SU-DHL-6 (cell line): ENCODE measurements at regions not wholly inside any gene's neighbourhood (a gene's known extent, or its start where the extent isn't known, plus 50 kb on each side); places are given as distances from the start of the nearest gene placed in this dataset.

Experiments
- H2AFZ ChIP-seq: fragments of 200-600 bp; sonication (generic); 2 replicates; pipeline ENCODE4 v1.6.1; 2014; ENCODE audit warnings: low read depth, mild to moderate bottlenecking, moderate library complexity, mixed read lengths, antibody characterized with exemption, low read length; ENCODE audit not compliant: severe bottlenecking
- H3F3A ChIP-seq: fragments of 200-600 bp; shearing (Covaris generic); 2 replicates; pipeline ENCODE4 v1.6.0; 2016; ENCODE audit warnings: antibody characterized with exemption, mild to moderate bottlenecking; ENCODE audit not compliant: insufficient read depth
- H3K27ac ChIP-seq: fragments of 200-600 bp; sonication (generic); 2 replicates; pipeline ENCODE4 v1.5.1; 2016; ENCODE audit warnings: low read depth, mild to moderate bottlenecking, low read length, moderate library complexity, mixed read lengths
- H3K27me3 ChIP-seq: fragments of 200-600 bp; sonication (generic), shearing (Covaris generic); 2 replicates; pipeline ENCODE4 v1.6.0; 2014; ENCODE audit warnings: mild to moderate bottlenecking, low read length
- H3K36me3 ChIP-seq: fragments of 200-600 bp; sonication (generic); 2 replicates; pipeline ENCODE4 v1.6.1; 2014; ENCODE audit warnings: mild to moderate bottlenecking, low read length, mixed read lengths
- H3K4me2 ChIP-seq: fragments of 300-600, 200-600 bp; shearing (Covaris generic), sonication (generic); 2 replicates; pipeline ENCODE4 v1.6.0; 2014; ENCODE audit warnings: low read length, low read depth, mild to moderate bottlenecking; ENCODE audit not compliant: poor library complexity, severe bottlenecking
- H3K4me3 ChIP-seq: fragments of 200-600 bp; sonication (generic); 2 replicates; pipeline ENCODE4 v1.5.1; 2014; ENCODE audit warnings: antibody characterized with exemption, low read length, mild to moderate bottlenecking, mixed read lengths; ENCODE audit not compliant: insufficient read depth, poor library complexity, severe bottlenecking
- H3K79me2 ChIP-seq: fragments of 200-600 bp; sonication (generic); 2 replicates; pipeline ENCODE4 v1.6.1; 2014; ENCODE audit warnings: mild to moderate bottlenecking, low read length, moderate library complexity; ENCODE audit not compliant: insufficient read depth
- H3K9ac ChIP-seq: fragments of 200-600 bp; sonication (generic); 2 replicates; pipeline ENCODE4 v1.7.0; 2014; ENCODE audit warnings: mild to moderate bottlenecking, low read length
- H3K9me2 ChIP-seq: fragments of 200-600 bp; sonication (generic); replicated peaks from 2 replicates; pipeline ENCODE4 v1.6.1; 2014; ENCODE audit warnings: low read length; ENCODE audit not compliant: insufficient read depth
- H3K9me3 ChIP-seq: fragments of 200-600 bp; sonication (generic); 2 replicates; pipeline ENCODE4 v1.6.1; 2014; ENCODE audit warnings: low read length, mixed read lengths; ENCODE audit not compliant: insufficient read depth
- H4K20me1 ChIP-seq: fragments of 200-600 bp; sonication (generic); 2 replicates; pipeline ENCODE4 v1.6.1; 2014; ENCODE audit warnings: low read depth, mild to moderate bottlenecking, antibody characterized with exemption, low read length, moderate library complexity, mixed read lengths
- CTCF ChIP-seq: fragments of 200-600 bp; sonication (generic); IDR thresholded peaks from one replicate; pipeline ENCODE4 v1.5.1; 2017; ENCODE audit warnings: antibody characterized with exemption, mild to moderate bottlenecking, low read length, moderate library complexity; ENCODE audit not compliant: insufficient read depth, poor library complexity, severe bottlenecking
- EZH2phosphoT487 ChIP-seq: fragments of 200-600 bp; sonication (generic), shearing (Covaris generic); conservative IDR thresholded peaks from 2 replicates; pipeline ENCODE4 v1.6.1; 2018; ENCODE audit warnings: mild to moderate bottlenecking, antibody characterized with exemption, low read length, moderate library complexity, mixed read lengths

- H3K9ac ChIP-seq: no peak overlapping the region
- H3K4me3 ChIP-seq: no peak overlapping the region
- H3K4me2 ChIP-seq: no peak overlapping the region
- no peak overlapping the region for H2AFZ ChIP-seq
- no peaks in the 10 kb centered on the region for H4K20me1 ChIP-seq
- H3K27me3 ChIP-seq: no peaks in the 10 kb centered on the region
- H3K27ac ChIP-seq: no peak overlapping the region
- no peaks in the 10 kb centered on the region for H3F3A ChIP-seq
- no peaks in the 10 kb centered on the region for H3K36me3 ChIP-seq
- H3K9me3 ChIP-seq: no peaks in the 10 kb centered on the region
- H3K9me2 ChIP-seq: no peaks in the 10 kb centered on the region
- TF ChIP-seq EZH2phosphoT487 (no peak), CTCF (no peak)
- no peaks in the 10 kb centered on the region for H3K79me2 ChIP-seq
These were observed 894.3 kb downstream of the EFNB2 start for GRCh38 chr13:105641121-105641520.

GRCh38 chr13:105638426-105638825, 897.0 kb downstream of the EFNB2 start:
- H3K27ac ChIP-seq: no peak overlapping the region
- H3K4me3 ChIP-seq: no peak overlapping the region
- H3K4me2 ChIP-seq: no peak overlapping the region
- no peaks in the 10 kb centered on the region for H3K9me3 ChIP-seq
- no peaks in the 10 kb centered on the region for H3K36me3 ChIP-seq
- no peaks in the 10 kb centered on the region for H4K20me1 ChIP-seq
- H3K9ac ChIP-seq: no peak overlapping the region
- no peaks in the 10 kb centered on the region for H3K27me3 ChIP-seq
- H3F3A ChIP-seq: no peaks in the 10 kb centered on the region
- H2AFZ ChIP-seq: no peak overlapping the region
- TF ChIP-seq CTCF: no peak
- TF ChIP-seq EZH2phosphoT487: no peak
- no peaks in the 10 kb centered on the region for H3K79me2 ChIP-seq
- H3K9me2 ChIP-seq: no peaks in the 10 kb centered on the region

GRCh38 chr13:105634059-105634458, 901.4 kb downstream of the EFNB2 start:
- TF ChIP-seq CTCF: no peak
- no peak for TF ChIP-seq EZH2phosphoT487
- H3K4me3 ChIP-seq: no peak overlapping the region
- no peaks in the 10 kb centered on the region for H3K9me2 ChIP-seq
- H3K79me2 ChIP-seq: no peaks in the 10 kb centered on the region
- H3K4me2 ChIP-seq: no peak overlapping the region
- no peak overlapping the region for H2AFZ ChIP-seq
- H3K9me3 ChIP-seq: no peaks in the 10 kb centered on the region
- H3K9ac ChIP-seq: no peak overlapping the region
- no peaks in the 10 kb centered on the region for H4K20me1 ChIP-seq
- H3K27ac ChIP-seq: no peak overlapping the region
- H3K36me3 ChIP-seq: no peaks in the 10 kb centered on the region
- H3F3A ChIP-seq: no peaks in the 10 kb centered on the region
- no peaks in the 10 kb centered on the region for H3K27me3 ChIP-seq

GRCh38 chr13:105630431-105630830, 905.0 kb downstream of the EFNB2 start:
- TF ChIP-seq CTCF: no peak
- no peak for TF ChIP-seq EZH2phosphoT487
- Histone ChIP-seq H3K4me3 (no peak overlapping the region), H2AFZ (no peak overlapping the region), H3K9me2 (no peaks in the 10 kb centered on the region), H3F3A (no peaks in the 10 kb centered on the region), H3K9ac (no peak overlapping the region), H3K79me2 (no peaks in the 10 kb centered on the region), H3K36me3 (no peaks in the 10 kb centered on the region), H3K9me3 (no peaks in the 10 kb centered on the region), H3K27ac (no peak overlapping the region), H3K4me2 (no peak overlapping the region), H4K20me1 (no peaks in the 10 kb centered on the region), H3K27me3 (no peaks in the 10 kb centered on the region)
